Tibial nerve (tissue), 4 donors: ENCODE measurements at regions not wholly inside any gene's neighbourhood (a gene's known extent, or its start where the extent isn't known, plus 50 kb on each side); places are given as distances from the start of the nearest gene placed in this dataset.

Experiments
- DNase-seq, 2 donors: peaks; one replicate each; pipeline ENCODE4 v3.0.0-alpha.2; 2019; ENCODE audit warnings: low spot score in 2 of 2
- H3K27ac ChIP-seq, 4 donors: fragments of 200-600 bp; sonication (generic) in 3 of 4; one replicate each; pipeline ENCODE4 v1.5.1; 2017 to 2019; ENCODE audit warnings: mild to moderate bottlenecking in 1 of 4
- H3K27me3 ChIP-seq, 2 donors: fragments of 200-600 bp; sonication (generic) in 1 of 2; one replicate each; pipeline versions ENCODE4 v1.5.1 to v1.6.0; 2017 to 2019
- H3K36me3 ChIP-seq, 3 donors: fragments of 200-600 bp; sonication (generic); one replicate each; pipeline ENCODE4 v1.5.1; 2018 to 2019
- H3K4me1 ChIP-seq, 4 donors: fragments of 200-600 bp; sonication (generic) in 3 of 4; one replicate each; pipeline ENCODE4 v1.5.1; 2017 to 2019
- H3K4me3 ChIP-seq, 4 donors: fragments of 200-600 bp; sonication (generic) in 3 of 4; one replicate each; pipeline ENCODE4 v1.5.1; 2017 to 2019; ENCODE audit warnings: mild to moderate bottlenecking in 1 of 4, moderate library complexity in 1 of 4
- H3K9me3 ChIP-seq, 4 donors: fragments of 200-600 bp; sonication (generic) in 3 of 4; one replicate each; pipeline ENCODE4 v1.5.1; 2017 to 2019
- CTCF ChIP-seq, 5 experiments: fragments of 200-600 bp in 3 of 5; fragments of 450-650 bp in 2 of 5; sonication (generic) in 3 of 5; IDR thresholded peaks; one replicate each; pipeline ENCODE4 v1.5.1; 2016 to 2019; ENCODE audit warnings: antibody characterized with exemption in 5 of 5, mild to moderate bottlenecking in 3 of 5, moderate library complexity in 2 of 5
- EP300 ChIP-seq, 2 donors: sonication (generic); formaldehyde crosslinking; IDR thresholded peaks; one replicate each; pipeline ENCODE4 v1.6.1; 2017; ENCODE audit warnings: antibody characterized with exemption in 2 of 2, mild to moderate bottlenecking in 1 of 2
- POLR2A ChIP-seq, 2 donors: fragments of 450-650 bp; IDR thresholded peaks; one replicate each; pipeline ENCODE4 v1.6.1; 2017; ENCODE audit warnings: antibody characterized with exemption in 2 of 2, mild to moderate bottlenecking in 2 of 2, moderate library complexity in 2 of 2
- WGBS, 2 donors: methylation state at CpG; one replicate each; pipeline ENCODE4 v1.1.5; 2018; 5-methylcytosine and 5-hydroxymethylcytosine counted together

GRCh38 chr13:22220151-22221135 lies 549.6 kb downstream of the FGF9 start:
- 56 to 62% methylated on average over 17 of the region's 17 CpGs for WGBS, 2 donors
- Histone ChIP-seq H3K4me1 (peaks cover 0 to 18% (median 0%) of the 10 kb centered on the region in 4 donors), H3K4me3 (no peak overlapping the region), H3K27me3 (no peaks in the 10 kb centered on the region), H3K36me3 (no peaks in the 10 kb centered on the region), H3K27ac (no peak overlapping the region), H3K9me3 (no peaks in the 10 kb centered on the region)
- no peak for TF ChIP-seq POLR2A (IDR thresholded peaks at IDR 0.05)
- DNase-seq = no peak

- Histone ChIP-seq H3K27me3 (no peaks in the 10 kb centered on the region), H3K4me3 (no peak overlapping the region), H3K4me1 (peaks cover 0 to 18% (median 0%) of the 10 kb centered on the region in 4 donors), H3K9me3 (no peaks in the 10 kb centered on the region), H3K27ac (no peak overlapping the region), H3K36me3 (no peaks in the 10 kb centered on the region)
- DNase-seq = no peak
- no peak for TF ChIP-seq POLR2A (IDR thresholded peaks at IDR 0.05)
- no peak for TF ChIP-seq EP300 (IDR thresholded peaks at IDR 0.05)
- TF ChIP-seq CTCF (IDR thresholded peaks at IDR 0.05) = no peak
- WGBS, 2 donors = 73 to 77% methylated on average over 8 of the region's 8 CpGs
Observed at GRCh38 chr13:22223411-22223810, 552.5 kb downstream of the FGF9 start.

GRCh38 chr13:22226086-22226485 lies 555.2 kb downstream of the FGF9 start:
- TF ChIP-seq EP300 (IDR thresholded peaks at IDR 0.05) = no peak
- TF ChIP-seq CTCF (IDR thresholded peaks at IDR 0.05) = no peak
- no peak for TF ChIP-seq POLR2A (IDR thresholded peaks at IDR 0.05)
- WGBS, 2 donors = 42 to 50% methylated on average over 4 of the region's 4 CpGs
- Histone ChIP-seq H3K27ac (no peak overlapping the region), H3K9me3 (no peaks in the 10 kb centered on the region), H3K4me1 (no peaks in the 10 kb centered on the region), H3K27me3 (no peaks in the 10 kb centered on the region), H3K36me3 (no peaks in the 10 kb centered on the region), H3K4me3 (no peak overlapping the region)
- no peak for DNase-seq

- Histone ChIP-seq H3K36me3 (no peaks in the 10 kb centered on the region), H3K4me1 (no peaks in the 10 kb centered on the region), H3K27ac (no peak overlapping the region), H3K9me3 (no peaks in the 10 kb centered on the region), H3K27me3 (no peaks in the 10 kb centered on the region), H3K4me3 (no peak overlapping the region)
- TF ChIP-seq POLR2A (IDR thresholded peaks at IDR 0.05) = no peak
- no peak for TF ChIP-seq EP300 (IDR thresholded peaks at IDR 0.05)
- TF ChIP-seq CTCF (IDR thresholded peaks at IDR 0.05) = no peak
- DNase-seq = no peak
- 86 to 89% methylated on average over 2 of the region's 2 CpGs for WGBS, 2 donors
Observed at GRCh38 chr13:22227895-22228294, 557.0 kb downstream of the FGF9 start.

GRCh38 chr13:22229916-22230315 lies 559.0 kb downstream of the FGF9 start:
- H3K27me3 ChIP-seq = no peaks in the 10 kb centered on the region
- H3K4me3 ChIP-seq = no peak overlapping the region
- no peaks in the 10 kb centered on the region for H3K36me3 ChIP-seq
- H3K9me3 ChIP-seq = no peaks in the 10 kb centered on the region
- TF ChIP-seq CTCF (IDR thresholded peaks at IDR 0.05) (no peak), POLR2A (IDR thresholded peaks at IDR 0.05) (no peak), EP300 (IDR thresholded peaks at IDR 0.05) (no peak)
- WGBS, 2 donors = 69 to 77% methylated on average over 5 of the region's 5 CpGs
- H3K4me1 ChIP-seq = no peaks in the 10 kb centered on the region
- no peak overlapping the region for H3K27ac ChIP-seq
- DNase-seq = no peak
